ENCODE measurements at regions not wholly inside any gene's neighbourhood (a gene's known extent, or its start where the extent isn't known, plus 50 kb on each side); places are given as distances from the start of the nearest gene placed in this dataset.
A peak's percentile ranks its signal among the peaks of the same experiment; 100 is the strongest.
"Not testable (repeated sequence)": the region's sequence is repeated elsewhere in the genome, so short reads cannot be mapped to it uniquely, and the experiment has no call there.

DNA sequence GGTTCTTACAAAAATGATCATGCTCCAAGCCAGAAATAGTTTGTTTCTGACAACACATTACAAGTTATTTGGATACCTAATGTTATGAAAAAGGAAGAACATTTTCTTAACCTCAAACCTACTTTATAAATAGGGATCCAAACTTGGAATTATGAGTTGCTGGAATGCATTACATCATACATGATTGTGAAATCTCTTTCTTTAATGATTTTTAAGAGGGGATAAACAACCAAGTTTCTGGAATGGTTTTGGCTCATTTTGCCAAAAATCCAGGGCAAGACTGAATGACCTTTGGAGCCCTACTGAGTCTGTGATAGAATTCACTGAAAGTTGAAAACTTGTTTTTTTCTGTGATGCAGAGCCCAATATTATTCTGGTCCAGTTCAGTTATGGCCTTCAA is 157.0 kb upstream of the FOLH1 start:
- CTCF ChIA-PET; H4K20me1 ChIP-seq (ENCODE audit: insufficient read depth, low read length); dilution Hi-C loops (cut with HindIII; ENCODE audit: low sequenced_read_pairs, unreplicated experiment); H4K5ac ChIP-seq (ENCODE audit: low read depth, low read length); H3K9ac ChIP-seq (ENCODE audit: low read depth, low read length); H3K36me3 ChIP-seq (ENCODE audit: control insufficient read depth, insufficient read depth, low read length); H2BK15ac ChIP-seq (ENCODE audit: low read depth, low read length); H3K18ac ChIP-seq (ENCODE audit: low read depth, low read length); H2BK120ac ChIP-seq (ENCODE audit: low read depth, low read length); H4K91ac ChIP-seq (ENCODE audit: insufficient read depth, low read depth, low read length); H3K27ac ChIP-seq (ENCODE audit: insufficient read depth, low read length); H3K14ac ChIP-seq (replicated peaks; ENCODE audit: low read depth, low read length); ATAC-seq (ENCODE audit: low read depth); H3K23ac ChIP-seq (ENCODE audit: low read depth, low read length); H2AK9ac ChIP-seq (replicated peaks; ENCODE audit: low read depth, low read length, poor library complexity); H2BK20ac ChIP-seq (ENCODE audit: low read depth, low read length); H3K4ac ChIP-seq (ENCODE audit: low read depth, low read length); BruUV-seq (replicated peaks); POLR2A ChIA-PET (ENCODE audit: unreplicated experiment); H3K4me1 ChIP-seq (ENCODE audit: control insufficient read depth, insufficient read depth, low read length); H3K56ac ChIP-seq (ENCODE audit: extremely low read depth, insufficient read depth, low read length); H3K27me3 ChIP-seq (ENCODE audit: control insufficient read depth, insufficient read depth, low read length); H3K9me1 ChIP-seq (ENCODE audit: insufficient read depth, low read length); H4K8ac ChIP-seq (ENCODE audit: low read depth in 2 of 2, low read length in 2 of 2); intact Hi-C loops (cut with micrococcal nuclease); H2AK5ac ChIP-seq (ENCODE audit: low read depth, low read length); H3K9me3 ChIP-seq (ENCODE audit: control insufficient read depth, insufficient read depth, low read length); H3K79me1 ChIP-seq (ENCODE audit: low read depth in 1 of 2, low read length in 2 of 2); in situ Hi-C loops (cut with MboI; ENCODE audit: low sequenced_read_pairs); H3K4me2 ChIP-seq (ENCODE audit: low read depth, low read length); H2AFZ ChIP-seq (replicated peaks; ENCODE audit: low read length, poor library complexity); H3K4me3 ChIP-seq (ENCODE audit: insufficient read depth, low read depth, low read length); H2BK5ac ChIP-seq (ENCODE audit: low read depth, low read length, poor library complexity, severe bottlenecking); DNase-seq: not testable (repeated sequence)
- peak; percentile 11; the same call in 1 of the 2 replicates for TF ChIP-seq CEBPB (IDR thresholded peaks at IDR 0.05; ENCODE audit: low read depth, low read length)

GRCh38 chr11:49362994-49363393 is 154.6 kb upstream of the FOLH1 start:
- DNase-seq; H3K4ac ChIP-seq (ENCODE audit: low read depth, low read length); H3K56ac ChIP-seq (ENCODE audit: extremely low read depth, insufficient read depth, low read length); H3K4me2 ChIP-seq (ENCODE audit: low read depth, low read length); POLR2A ChIA-PET (ENCODE audit: unreplicated experiment); H2AK9ac ChIP-seq (replicated peaks; ENCODE audit: low read depth, low read length, poor library complexity); H3K79me1 ChIP-seq (ENCODE audit: low read depth in 1 of 2, low read length in 2 of 2); H3K27me3 ChIP-seq (ENCODE audit: control insufficient read depth, insufficient read depth, low read length); H2BK120ac ChIP-seq (ENCODE audit: low read depth, low read length); H3K4me1 ChIP-seq (ENCODE audit: control insufficient read depth, insufficient read depth, low read length); H3K36me3 ChIP-seq (ENCODE audit: control insufficient read depth, insufficient read depth, low read length); H4K5ac ChIP-seq (ENCODE audit: low read depth, low read length); dilution Hi-C loops (cut with HindIII; ENCODE audit: low sequenced_read_pairs, unreplicated experiment); intact Hi-C loops (cut with micrococcal nuclease); H3K4me3 ChIP-seq (ENCODE audit: insufficient read depth, low read depth, low read length); H3K23ac ChIP-seq (ENCODE audit: low read depth, low read length); H2BK20ac ChIP-seq (ENCODE audit: low read depth, low read length); in situ Hi-C loops (cut with MboI; ENCODE audit: low sequenced_read_pairs); H2AFZ ChIP-seq (replicated peaks; ENCODE audit: low read length, poor library complexity); H4K8ac ChIP-seq (ENCODE audit: low read depth in 2 of 2, low read length in 2 of 2); H3K9me3 ChIP-seq (ENCODE audit: control insufficient read depth, insufficient read depth, low read length); H4K91ac ChIP-seq (ENCODE audit: insufficient read depth, low read depth, low read length); H3K9me1 ChIP-seq (ENCODE audit: insufficient read depth, low read length); H2BK5ac ChIP-seq (ENCODE audit: low read depth, low read length, poor library complexity, severe bottlenecking); BruUV-seq (replicated peaks); H3K9ac ChIP-seq (ENCODE audit: low read depth, low read length); H3K27ac ChIP-seq (ENCODE audit: insufficient read depth, low read length); H4K20me1 ChIP-seq (ENCODE audit: insufficient read depth, low read length); ATAC-seq (ENCODE audit: low read depth); H2AK5ac ChIP-seq (ENCODE audit: low read depth, low read length); H3K14ac ChIP-seq (replicated peaks; ENCODE audit: low read depth, low read length); H2BK15ac ChIP-seq (ENCODE audit: low read depth, low read length); H3K18ac ChIP-seq (ENCODE audit: low read depth, low read length): not testable (repeated sequence)
- WGBS, 2 experiments (ENCODE audit: extremely low coverage in 2 of 2, insufficient read length in 1 of 2) = no CpG with 5 or more reads among the region's 2 CpGs
- CTCF ChIA-PET = interaction anchor here (0.7 kb wide), 1 partner anchor 1160 kb away, joined by 3 read pairs; no protein-coding TSS in a partner anchor

Data from IMR-90 (cell line).